ENCODE measurements at regions not wholly inside any gene's neighbourhood (a gene's known extent, or its start where the extent isn't known, plus 50 kb on each side); places are given as distances from the start of the nearest gene placed in this dataset.

- intact Hi-C loops (cut with DNase I), result no loop called here
- TF ChIP-seq, protein P1, sequence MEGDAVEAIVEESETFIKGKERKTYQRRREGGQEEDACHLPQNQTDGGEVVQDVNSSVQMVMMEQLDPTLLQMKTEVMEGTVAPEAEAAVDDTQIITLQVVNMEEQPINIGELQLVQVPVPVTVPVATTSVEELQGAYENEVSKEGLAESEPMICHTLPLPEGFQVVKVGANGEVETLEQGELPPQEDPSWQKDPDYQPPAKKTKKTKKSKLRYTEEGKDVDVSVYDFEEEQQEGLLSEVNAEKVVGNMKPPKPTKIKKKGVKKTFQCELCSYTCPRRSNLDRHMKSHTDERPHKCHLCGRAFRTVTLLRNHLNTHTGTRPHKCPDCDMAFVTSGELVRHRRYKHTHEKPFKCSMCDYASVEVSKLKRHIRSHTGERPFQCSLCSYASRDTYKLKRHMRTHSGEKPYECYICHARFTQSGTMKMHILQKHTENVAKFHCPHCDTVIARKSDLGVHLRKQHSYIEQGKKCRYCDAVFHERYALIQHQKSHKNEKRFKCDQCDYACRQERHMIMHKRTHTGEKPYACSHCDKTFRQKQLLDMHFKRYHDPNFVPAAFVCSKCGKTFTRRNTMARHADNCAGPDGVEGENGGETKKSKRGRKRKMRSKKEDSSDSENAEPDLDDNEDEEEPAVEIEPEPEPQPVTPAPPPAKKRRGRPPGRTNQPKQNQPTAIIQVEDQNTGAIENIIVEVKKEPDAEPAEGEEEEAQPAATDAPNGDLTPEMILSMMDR (IDR thresholded peaks at IDR 0.05), result no peak
- Histone ChIP-seq H3K27me3 (no peaks in the 10 kb centered on the region), H3K27ac (no peak overlapping the region), H3K4me1 (no peaks in the 10 kb centered on the region), H3K9me3 (no peaks in the 10 kb centered on the region), H3K36me3 (no peaks in the 10 kb centered on the region), H3K4me3 (no peak overlapping the region)
- DNase-seq (ENCODE audit: low spot score in 2 of 2), result no peak
These were observed 68.5 kb upstream of the MED9 start for GRCh38 chr17:17408236-17408794.

- intact Hi-C loops (cut with DNase I), result no loop called here
- no peaks in the 10 kb centered on the region for H3K4me1 ChIP-seq
These were observed 66.4 kb upstream of the MED9 start for GRCh38 chr17:17410357-17410756.

DNA sequence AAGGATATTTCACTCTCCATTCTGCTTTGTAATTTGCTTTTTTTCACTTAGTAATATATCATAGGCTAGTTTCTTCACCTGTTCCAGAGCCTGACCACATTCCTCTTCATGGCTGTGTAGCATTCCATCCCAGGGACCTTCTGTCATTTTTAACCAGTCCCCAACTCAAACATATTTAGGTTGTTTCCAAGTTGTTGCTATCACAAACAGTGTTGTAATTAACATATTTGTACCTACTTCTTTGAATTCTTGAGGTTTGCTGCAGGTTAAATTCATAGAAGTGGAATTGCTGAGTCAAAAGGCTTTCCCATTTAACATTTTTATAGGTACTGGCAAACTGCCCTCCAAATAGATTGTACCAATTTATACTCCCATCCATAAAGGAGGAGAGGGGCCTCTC is 65.1 kb upstream of the MED9 start:
- DNase-seq (ENCODE audit: low spot score in 2 of 2), result no peak
- Histone ChIP-seq H3K36me3 (no peaks in the 10 kb centered on the region), H3K4me3 (no peak overlapping the region), H3K9me3 (no peaks in the 10 kb centered on the region), H3K27ac (no peak overlapping the region), H3K27me3 (no peaks in the 10 kb centered on the region), H3K4me1 (no peaks in the 10 kb centered on the region)
- TF ChIP-seq, protein P1 (IDR thresholded peaks at IDR 0.05), result no peak
- intact Hi-C loops (cut with DNase I), result no loop called here

More at GRCh38 chr17:17410357-17410756, 66.4 kb upstream of the MED9 start:
- Histone ChIP-seq H3K27ac (no peak overlapping the region), H3K4me3 (no peak overlapping the region), H3K36me3 (no peaks in the 10 kb centered on the region), H3K9me3 (no peaks in the 10 kb centered on the region), H3K27me3 (no peaks in the 10 kb centered on the region)
- TF ChIP-seq, protein P1 (IDR thresholded peaks at IDR 0.05), result no peak
- DNase-seq (ENCODE audit: low spot score in 2 of 2), result no peak

DNA sequence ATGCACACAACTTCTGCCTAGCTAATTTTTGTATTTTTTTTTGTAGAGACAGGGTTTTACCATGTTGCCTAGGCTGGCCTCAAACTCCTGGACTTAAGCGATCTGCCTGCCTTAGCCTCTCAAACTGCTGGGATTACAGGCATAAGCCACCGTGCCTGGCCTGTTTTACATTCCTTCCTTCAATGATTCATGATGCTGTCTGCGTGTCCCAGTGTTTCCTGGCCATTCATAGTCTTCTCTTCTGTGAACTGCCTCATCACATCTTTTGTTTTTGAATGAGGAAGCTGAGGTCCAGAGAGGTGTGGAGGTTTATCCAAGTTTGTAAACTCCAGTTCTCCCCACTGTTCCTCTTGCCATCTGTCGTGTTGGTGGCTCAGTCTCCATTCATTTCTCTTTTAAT is 64.5 kb upstream of the MED9 start:
- H3K36me3 ChIP-seq, result no peaks in the 10 kb centered on the region
- no peak for DNase-seq (ENCODE audit: low spot score in 2 of 2)
- H3K27me3 ChIP-seq, result no peaks in the 10 kb centered on the region
- H3K4me1 ChIP-seq, result no peaks in the 10 kb centered on the region
- H3K27ac ChIP-seq, result no peak overlapping the region
- no peaks in the 10 kb centered on the region for H3K9me3 ChIP-seq
- intact Hi-C loops (cut with DNase I), result no loop called here
- no peak overlapping the region for H3K4me3 ChIP-seq
- TF ChIP-seq, protein P1 (IDR thresholded peaks at IDR 0.05), result no peak

GRCh38 chr17:17413215-17413792 is 63.5 kb upstream of the MED9 start:
- Histone ChIP-seq H3K27me3 (no peaks in the 10 kb centered on the region), H3K9me3 (no peaks in the 10 kb centered on the region), H3K27ac (no peak overlapping the region), H3K4me1 (no peaks in the 10 kb centered on the region), H3K36me3 (no peaks in the 10 kb centered on the region), H3K4me3 (no peak overlapping the region)
- TF ChIP-seq, protein P1 (IDR thresholded peaks at IDR 0.05), result no peak
- no peak for DNase-seq (ENCODE audit: low spot score in 2 of 2)
- intact Hi-C loops (cut with DNase I), result no loop called here
